ENCODE measurements at regions not wholly inside any gene's neighbourhood (a gene's known extent, or its start where the extent isn't known, plus 50 kb on each side); places are given as distances from the start of the nearest gene placed in this dataset.

- no peaks in the 10 kb centered on the region for H3K27me3 Mint-ChIP-seq
- ChIA-PET CTCF (no interaction called here), POLR2A (no interaction called here)
- no peak for DNase-seq
- H3K4me3 Mint-ChIP-seq, result no peak overlapping the region
- H3K27ac Mint-ChIP-seq, result no peak overlapping the region
- H3K4me1 Mint-ChIP-seq, result no peaks in the 10 kb centered on the region
- H3K9me3 Mint-ChIP-seq, result no peaks in the 10 kb centered on the region
- no peaks in the 10 kb centered on the region for H3K36me3 Mint-ChIP-seq (ENCODE audit: low read depth)
Measured at GRCh38 chr20:11266571-11266970, 592.8 kb upstream of the JAG1 start.

DNA sequence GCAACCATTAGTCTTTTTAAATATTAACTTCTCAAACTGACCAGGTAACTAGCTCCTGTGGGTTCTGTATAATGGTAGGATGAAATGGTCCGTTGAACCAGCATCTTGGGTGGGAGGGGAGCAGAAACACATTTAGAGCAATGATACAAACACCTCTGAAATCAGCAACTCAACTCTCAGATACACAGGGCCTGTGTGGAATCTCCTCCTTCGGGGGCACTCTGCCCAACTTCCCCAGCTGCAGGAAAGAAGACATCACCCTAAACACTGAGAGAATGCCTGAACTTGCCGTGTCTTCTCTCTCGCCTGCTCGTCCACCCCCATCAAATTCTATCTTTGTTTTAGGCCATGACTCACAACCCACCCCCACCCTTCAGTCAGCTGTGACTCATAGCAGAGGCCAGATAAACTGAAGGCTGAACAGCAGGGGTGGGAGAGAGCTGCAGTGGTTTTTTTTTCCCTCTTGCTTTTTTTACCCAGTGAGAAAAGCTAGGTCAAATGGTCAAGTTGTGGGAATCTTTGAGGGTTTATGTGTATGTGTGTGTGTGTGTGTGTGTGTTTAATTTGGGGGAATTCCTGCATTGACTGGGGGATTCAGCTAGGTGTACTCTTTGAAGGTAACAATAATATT lies 593.4 kb upstream of the JAG1 start:
- Mint-ChIP-seq H3K36me3 (ENCODE audit: low read depth) (no peaks in the 10 kb centered on the region), H3K27ac (no peak overlapping the region), H3K27me3 (no peaks in the 10 kb centered on the region), H3K9me3 (no peaks in the 10 kb centered on the region), H3K4me3 (no peak overlapping the region), H3K4me1 (no peaks in the 10 kb centered on the region)
- POLR2A ChIA-PET, result interaction anchor here (0.5 kb wide), 1 partner anchor 1568 kb away, joined by 4 read pairs; no protein-coding TSS in a partner anchor
- no peak for DNase-seq
- CTCF ChIA-PET, result interaction anchor here (0.6 to 1.0 kb wide), 3 partner anchors 9 to 67 kb away, joined by 3 read pairs; no protein-coding TSS in a partner anchor

- no peak overlapping the region for H3K4me3 Mint-ChIP-seq
- ChIA-PET POLR2A (no interaction called here), CTCF (interaction anchor here (0.6 to 1.0 kb wide), 3 partner anchors 9 to 67 kb away, joined by 3 read pairs; no protein-coding TSS in a partner anchor)
- no peaks in the 10 kb centered on the region for H3K27me3 Mint-ChIP-seq
- H3K27ac Mint-ChIP-seq, result no peak overlapping the region
- H3K36me3 Mint-ChIP-seq (ENCODE audit: low read depth), result no peaks in the 10 kb centered on the region
- DNase-seq, result no peak
- H3K4me1 Mint-ChIP-seq, result no peaks in the 10 kb centered on the region
- no peaks in the 10 kb centered on the region for H3K9me3 Mint-ChIP-seq
Measured at GRCh38 chr20:11267762-11268335, 594.0 kb upstream of the JAG1 start.

- H3K4me3 Mint-ChIP-seq, result no peak overlapping the region
- H3K9me3 Mint-ChIP-seq, result no peaks in the 10 kb centered on the region
- H3K27me3 Mint-ChIP-seq, result no peaks in the 10 kb centered on the region
Measured at GRCh38 chr20:11270566-11270965, 596.8 kb upstream of the JAG1 start.

DNA sequence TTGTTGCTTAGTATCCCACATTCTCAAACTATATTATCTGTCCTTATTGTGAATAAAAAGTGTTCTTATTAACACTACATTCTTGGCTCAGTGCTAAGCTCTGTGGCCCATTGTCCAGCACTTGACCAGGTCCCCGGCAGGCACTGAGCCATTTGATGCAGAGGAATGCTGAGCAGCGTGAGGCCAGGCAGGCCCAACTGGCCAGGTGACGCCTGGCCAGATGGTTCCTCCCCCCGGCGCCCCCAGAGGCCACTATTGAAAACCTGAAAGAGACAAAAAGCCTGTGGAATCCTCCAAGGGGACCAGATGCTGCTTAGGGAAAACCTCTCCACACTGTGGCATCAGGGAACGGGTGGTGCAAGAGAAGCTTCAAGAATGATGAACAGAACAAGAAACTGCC lies 597.5 kb upstream of the JAG1 start:
- CTCF ChIA-PET, result no interaction called here
- POLR2A ChIA-PET, result no interaction called here
- no peak for DNase-seq
- H3K27me3 Mint-ChIP-seq, result no peaks in the 10 kb centered on the region
- H3K4me3 Mint-ChIP-seq, result no peak overlapping the region
- H3K27ac Mint-ChIP-seq, result no peak overlapping the region
- no peaks in the 10 kb centered on the region for H3K36me3 Mint-ChIP-seq (ENCODE audit: low read depth)
- no peaks in the 10 kb centered on the region for H3K9me3 Mint-ChIP-seq
- no peaks in the 10 kb centered on the region for H3K4me1 Mint-ChIP-seq

More at GRCh38 chr20:11270566-11270965, 596.8 kb upstream of the JAG1 start:
- Mint-ChIP-seq H3K4me1 (no peaks in the 10 kb centered on the region), H3K27ac (no peak overlapping the region), H3K36me3 (ENCODE audit: low read depth) (no peaks in the 10 kb centered on the region)
- no peak for DNase-seq
- ChIA-PET CTCF (no interaction called here), POLR2A (no interaction called here)

GRCh38 chr20:11271920-11272594 lies 598.3 kb upstream of the JAG1 start:
- no peaks in the 10 kb centered on the region for H3K36me3 Mint-ChIP-seq (ENCODE audit: low read depth)
- no peak overlapping the region for H3K4me3 Mint-ChIP-seq
- H3K27me3 Mint-ChIP-seq, result no peaks in the 10 kb centered on the region
- H3K9me3 Mint-ChIP-seq, result no peaks in the 10 kb centered on the region
- POLR2A ChIA-PET, result no interaction called here
- CTCF ChIA-PET, result no interaction called here
- H3K27ac Mint-ChIP-seq, result no peak overlapping the region
- H3K4me1 Mint-ChIP-seq, result no peaks in the 10 kb centered on the region
- no peak for DNase-seq

- CTCF ChIA-PET, result no interaction called here
- Mint-ChIP-seq H3K4me3 (no peak overlapping the region), H3K9me3 (no peaks in the 10 kb centered on the region), H3K27me3 (no peaks in the 10 kb centered on the region), H3K36me3 (ENCODE audit: low read depth) (no peaks in the 10 kb centered on the region), H3K4me1 (no peaks in the 10 kb centered on the region), H3K27ac (no peak overlapping the region)
- POLR2A ChIA-PET, result no interaction called here
- DNase-seq, result no peak
Measured at GRCh38 chr20:11274141-11274594, 600.4 kb upstream of the JAG1 start.

DNA sequence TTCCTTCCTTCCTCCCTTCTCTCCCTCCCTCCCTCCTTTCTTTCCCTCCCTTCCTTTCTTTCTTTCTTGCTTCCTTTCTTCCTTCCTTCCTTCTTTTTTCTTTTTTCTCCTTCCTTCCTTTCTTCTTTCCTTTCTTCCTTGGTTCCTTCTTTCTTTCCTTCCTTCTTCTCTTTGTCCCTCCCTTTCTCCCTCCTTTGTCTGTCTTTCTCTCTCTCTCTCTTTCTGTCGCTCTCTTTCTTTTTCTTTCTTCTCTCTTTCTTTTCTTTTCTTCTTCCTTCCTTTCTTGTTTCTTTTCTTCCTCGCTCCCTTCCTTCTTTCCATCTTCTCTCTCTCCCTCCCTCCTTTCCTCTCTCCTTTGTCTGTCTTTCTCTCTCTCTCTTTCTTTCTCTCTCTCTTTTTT lies 601.9 kb upstream of the JAG1 start:
- POLR2A ChIA-PET, result no interaction called here
- H3K9me3 Mint-ChIP-seq, result no peaks in the 10 kb centered on the region
- H3K27me3 Mint-ChIP-seq, result no peaks in the 10 kb centered on the region
- H3K36me3 Mint-ChIP-seq (ENCODE audit: low read depth), result no peaks in the 10 kb centered on the region
- H3K4me1 Mint-ChIP-seq, result no peaks in the 10 kb centered on the region
- no peak for DNase-seq
- CTCF ChIA-PET, result no interaction called here
- no peak overlapping the region for H3K27ac Mint-ChIP-seq
- H3K4me3 Mint-ChIP-seq, result no peak overlapping the region

DNA sequence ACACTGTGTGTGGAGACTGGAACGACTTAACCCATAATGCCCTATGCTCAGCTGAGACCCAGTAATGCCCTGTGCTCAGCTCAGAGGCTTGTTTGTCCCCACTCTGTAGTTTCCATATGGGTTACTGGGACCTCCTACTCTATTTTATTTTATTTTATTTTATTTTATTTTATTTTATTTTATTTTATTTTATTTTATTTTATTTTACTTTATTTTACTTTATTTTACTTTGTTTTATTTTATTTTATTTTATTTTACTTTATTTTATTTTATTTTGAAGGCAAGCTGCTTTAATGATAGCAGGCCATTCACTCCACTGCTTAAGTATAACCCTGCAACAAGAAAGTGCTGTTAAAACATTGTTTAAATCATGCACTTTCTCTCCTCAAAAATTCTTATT lies 603.4 kb upstream of the JAG1 start:
- ChIA-PET POLR2A (no interaction called here), CTCF (interaction anchor here (0.5 to 1.2 kb wide), 2 partner anchors 9 to 618 kb away, joined by 3 read pairs; no protein-coding TSS in a partner anchor)
- Mint-ChIP-seq H3K9me3 (no peaks in the 10 kb centered on the region), H3K4me1 (no peaks in the 10 kb centered on the region), H3K27me3 (no peaks in the 10 kb centered on the region), H3K4me3 (no peak overlapping the region), H3K27ac (no peak overlapping the region), H3K36me3 (ENCODE audit: low read depth) (no peaks in the 10 kb centered on the region)
- DNase-seq, result no peak

GRCh38 chr20:11277858-11278257 lies 604.1 kb upstream of the JAG1 start:
- Mint-ChIP-seq H3K27me3 (no peaks in the 10 kb centered on the region), H3K4me3 (no peak overlapping the region), H3K36me3 (ENCODE audit: low read depth) (no peaks in the 10 kb centered on the region), H3K27ac (no peak overlapping the region), H3K9me3 (no peaks in the 10 kb centered on the region), H3K4me1 (no peaks in the 10 kb centered on the region)
- CTCF ChIA-PET, result interaction anchor here (0.5 kb wide), 1 partner anchor 619 kb away, joined by 3 read pairs; no protein-coding TSS in a partner anchor
- DNase-seq, result no peak
- POLR2A ChIA-PET, result no interaction called here

GRCh38 chr20:11278461-11278860 lies 604.7 kb upstream of the JAG1 start:
- Mint-ChIP-seq H3K4me1 (no peaks in the 10 kb centered on the region), H3K36me3 (ENCODE audit: low read depth) (no peaks in the 10 kb centered on the region), H3K27ac (no peak overlapping the region), H3K9me3 (no peaks in the 10 kb centered on the region), H3K4me3 (no peak overlapping the region), H3K27me3 (no peaks in the 10 kb centered on the region)
- CTCF ChIA-PET, result no interaction called here
- POLR2A ChIA-PET, result no interaction called here
- no peak for DNase-seq

- Mint-ChIP-seq H3K36me3 (ENCODE audit: low read depth) (no peaks in the 10 kb centered on the region), H3K4me3 (no peak overlapping the region), H3K4me1 (no peaks in the 10 kb centered on the region), H3K27me3 (no peaks in the 10 kb centered on the region), H3K9me3 (no peaks in the 10 kb centered on the region), H3K27ac (no peak overlapping the region)
- CTCF ChIA-PET, result no interaction called here
- POLR2A ChIA-PET, result no interaction called here
- DNase-seq, result no peak
Measured at GRCh38 chr20:11281240-11281639, 607.4 kb upstream of the JAG1 start.

- Mint-ChIP-seq H3K9me3 (no peaks in the 10 kb centered on the region), H3K4me1 (no peaks in the 10 kb centered on the region), H3K27ac (no peak overlapping the region), H3K36me3 (ENCODE audit: low read depth) (no peaks in the 10 kb centered on the region), H3K4me3 (no peak overlapping the region), H3K27me3 (no peaks in the 10 kb centered on the region)
- DNase-seq, result no peak
- POLR2A ChIA-PET, result no interaction called here
- CTCF ChIA-PET, result no interaction called here
Measured at GRCh38 chr20:11281768-11282167, 608.0 kb upstream of the JAG1 start.

Data from activated CD4-positive, alpha-beta T cell treated with anti-CD3 and anti-CD28 coated beads, Interleukin-2, amount 10 ng/mL, durations not matched to agents 7 days and 5 days (primary cell).